Brain microvascular endothelial cell (primary cell): ENCODE measurements at regions not wholly inside any gene's neighbourhood (a gene's known extent, or its start where the extent isn't known, plus 50 kb on each side); places are given as distances from the start of the nearest gene placed in this dataset.

Experiments
- DNase-seq: peaks from one replicate; pipeline ENCODE4 v3.0.0-alpha.2; 2020
- H3K27ac ChIP-seq: fragments of 250-450 bp; sonication (Bioruptor Pico); 2 replicates; pipeline ENCODE4 v1.5.1; 2020; ENCODE audit warnings: mild to moderate bottlenecking, moderate library complexity
- H3K27me3 ChIP-seq: fragments of 250-450 bp; sonication (Bioruptor Pico); replicated peaks from 2 replicates; pipeline ENCODE4 v1.5.1; 2020; ENCODE audit warnings: mild to moderate bottlenecking
- H3K36me3 ChIP-seq: fragments of 250-450 bp; sonication (Bioruptor Pico); replicated peaks from 2 replicates; pipeline ENCODE4 v1.5.1; 2020; ENCODE audit warnings: mild to moderate bottlenecking
- H3K4me3 ChIP-seq: 2 replicates; pipeline ENCODE4 v1.5.1; 2011; ENCODE audit warnings: low read depth, mild to moderate bottlenecking, control low read depth, low read length, moderate library complexity
- in situ Hi-C: cut with HindIII; loops from 2 replicates; pipeline ENCODE4 v1.10.0; 2017; ENCODE audit warnings: low sequenced_read_pairs, low pct_ligation_motif_present
- TF ChIP-seq, protein P1 (sequence below): IDR thresholded peaks from 2 replicates; pipeline ENCODE4 v1.5.1; 2011; ENCODE audit warnings: low read depth, mild to moderate bottlenecking, moderate library complexity, low read length, control low read depth, inconsistent platforms; ENCODE audit errors: missing control alignments

DNA sequence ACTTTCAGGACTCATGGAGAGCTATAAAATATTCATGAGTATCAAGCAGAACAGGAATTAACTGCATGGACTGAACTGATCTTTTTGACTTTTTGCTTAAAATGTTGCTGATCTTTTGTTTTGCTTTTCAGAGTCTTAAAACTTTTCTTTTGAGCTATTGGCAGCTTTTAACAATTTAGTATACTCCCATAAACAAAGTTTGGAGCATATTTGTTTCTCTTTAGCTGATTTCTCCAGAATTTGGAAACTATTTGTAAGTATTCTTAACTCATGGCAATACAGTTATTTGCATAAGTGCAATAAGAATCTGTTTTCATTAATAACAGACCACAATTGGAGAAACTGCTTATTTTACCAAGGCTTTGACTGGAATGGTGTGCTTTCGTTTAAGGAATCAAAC is 73.4 kb upstream of the C1GALT1 start:
- Histone ChIP-seq H3K27me3 (no peaks in the 10 kb centered on the region), H3K4me3 (no peak overlapping the region), H3K36me3 (no peaks in the 10 kb centered on the region), H3K27ac (no peak overlapping the region)
- no peak for DNase-seq
- TF ChIP-seq, protein P1, sequence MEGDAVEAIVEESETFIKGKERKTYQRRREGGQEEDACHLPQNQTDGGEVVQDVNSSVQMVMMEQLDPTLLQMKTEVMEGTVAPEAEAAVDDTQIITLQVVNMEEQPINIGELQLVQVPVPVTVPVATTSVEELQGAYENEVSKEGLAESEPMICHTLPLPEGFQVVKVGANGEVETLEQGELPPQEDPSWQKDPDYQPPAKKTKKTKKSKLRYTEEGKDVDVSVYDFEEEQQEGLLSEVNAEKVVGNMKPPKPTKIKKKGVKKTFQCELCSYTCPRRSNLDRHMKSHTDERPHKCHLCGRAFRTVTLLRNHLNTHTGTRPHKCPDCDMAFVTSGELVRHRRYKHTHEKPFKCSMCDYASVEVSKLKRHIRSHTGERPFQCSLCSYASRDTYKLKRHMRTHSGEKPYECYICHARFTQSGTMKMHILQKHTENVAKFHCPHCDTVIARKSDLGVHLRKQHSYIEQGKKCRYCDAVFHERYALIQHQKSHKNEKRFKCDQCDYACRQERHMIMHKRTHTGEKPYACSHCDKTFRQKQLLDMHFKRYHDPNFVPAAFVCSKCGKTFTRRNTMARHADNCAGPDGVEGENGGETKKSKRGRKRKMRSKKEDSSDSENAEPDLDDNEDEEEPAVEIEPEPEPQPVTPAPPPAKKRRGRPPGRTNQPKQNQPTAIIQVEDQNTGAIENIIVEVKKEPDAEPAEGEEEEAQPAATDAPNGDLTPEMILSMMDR, result no peak
- in situ Hi-C loops, result no loop called here

DNA sequence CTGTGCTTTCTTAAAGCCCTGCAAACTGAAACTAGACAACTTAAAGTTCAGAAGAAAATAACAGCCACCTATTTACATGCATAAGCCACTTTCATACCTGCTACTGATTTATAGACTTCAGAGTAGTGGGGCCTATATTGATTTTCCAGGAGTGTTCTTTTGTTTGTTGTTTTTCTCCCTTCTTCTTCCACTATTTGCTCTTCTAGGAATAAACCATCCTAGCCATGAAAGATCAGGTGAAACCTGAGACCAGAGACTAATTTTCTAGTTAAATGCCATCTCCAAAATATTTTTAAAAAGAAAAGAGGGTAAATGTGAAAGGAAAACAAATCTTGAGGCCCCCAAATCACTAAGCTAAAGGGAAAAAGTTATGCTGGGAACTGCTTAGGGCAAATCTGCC is 72.4 kb upstream of the C1GALT1 start:
- H3K27ac ChIP-seq, result no peak overlapping the region
- DNase-seq, result no peak

DNA sequence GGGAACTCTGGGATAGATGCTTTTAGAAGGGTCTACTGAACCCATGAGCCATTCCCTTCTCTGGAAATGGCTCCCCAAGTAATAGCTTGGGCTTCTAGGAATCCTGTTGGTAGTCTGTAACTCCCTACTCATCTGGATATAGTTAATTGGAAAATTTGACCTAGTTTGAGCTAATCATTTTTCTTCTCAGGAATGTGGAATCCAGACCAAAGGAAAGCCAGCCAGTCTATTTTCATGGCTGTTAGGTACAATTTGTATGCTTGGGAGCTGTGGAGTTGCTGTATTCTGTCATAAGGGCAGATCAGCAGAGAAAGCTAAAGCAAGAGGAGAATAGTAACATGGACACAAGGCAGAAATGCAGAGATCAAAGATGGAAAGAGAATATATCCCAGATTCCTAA is 71.6 kb upstream of the C1GALT1 start:
- Histone ChIP-seq H3K27ac (no peak overlapping the region), H3K36me3 (no peaks in the 10 kb centered on the region), H3K27me3 (no peaks in the 10 kb centered on the region), H3K4me3 (no peak overlapping the region)
- no peak for DNase-seq
- in situ Hi-C loops, result no loop called here
- TF ChIP-seq, protein P1, result no peak

More for the DNA sequence above, 72.4 kb upstream of the C1GALT1 start:
- no peak overlapping the region for H3K4me3 ChIP-seq
- no peaks in the 10 kb centered on the region for H3K36me3 ChIP-seq
- TF ChIP-seq, protein P1, result no peak
- H3K27me3 ChIP-seq, result no peaks in the 10 kb centered on the region
- in situ Hi-C loops, result no loop called here

DNA sequence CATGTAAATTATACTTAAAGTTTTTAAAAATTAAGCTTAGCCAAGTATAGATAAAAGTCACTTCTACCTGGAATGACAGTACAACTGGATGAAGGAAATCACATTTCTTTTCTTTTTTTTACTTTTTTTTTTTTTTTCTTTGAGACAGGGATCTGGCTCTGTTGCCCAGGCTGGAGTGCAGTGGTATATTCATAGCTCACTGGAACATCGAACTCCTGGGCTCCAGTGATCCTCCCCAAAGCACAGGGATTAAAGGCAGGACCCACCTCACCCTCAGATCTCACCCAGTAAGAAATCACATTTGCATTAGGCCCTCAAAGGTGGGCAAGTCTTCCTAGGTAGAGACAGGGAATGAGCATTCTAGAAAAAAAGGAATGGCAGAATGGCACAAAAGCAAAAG is 69.5 kb upstream of the C1GALT1 start:
- TF ChIP-seq, protein P1, result no peak
- Histone ChIP-seq H3K4me3 (no peak overlapping the region), H3K27me3 (no peaks in the 10 kb centered on the region), H3K27ac (no peak overlapping the region), H3K36me3 (no peaks in the 10 kb centered on the region)
- in situ Hi-C loops, result no loop called here
- DNase-seq, result no peak

DNA sequence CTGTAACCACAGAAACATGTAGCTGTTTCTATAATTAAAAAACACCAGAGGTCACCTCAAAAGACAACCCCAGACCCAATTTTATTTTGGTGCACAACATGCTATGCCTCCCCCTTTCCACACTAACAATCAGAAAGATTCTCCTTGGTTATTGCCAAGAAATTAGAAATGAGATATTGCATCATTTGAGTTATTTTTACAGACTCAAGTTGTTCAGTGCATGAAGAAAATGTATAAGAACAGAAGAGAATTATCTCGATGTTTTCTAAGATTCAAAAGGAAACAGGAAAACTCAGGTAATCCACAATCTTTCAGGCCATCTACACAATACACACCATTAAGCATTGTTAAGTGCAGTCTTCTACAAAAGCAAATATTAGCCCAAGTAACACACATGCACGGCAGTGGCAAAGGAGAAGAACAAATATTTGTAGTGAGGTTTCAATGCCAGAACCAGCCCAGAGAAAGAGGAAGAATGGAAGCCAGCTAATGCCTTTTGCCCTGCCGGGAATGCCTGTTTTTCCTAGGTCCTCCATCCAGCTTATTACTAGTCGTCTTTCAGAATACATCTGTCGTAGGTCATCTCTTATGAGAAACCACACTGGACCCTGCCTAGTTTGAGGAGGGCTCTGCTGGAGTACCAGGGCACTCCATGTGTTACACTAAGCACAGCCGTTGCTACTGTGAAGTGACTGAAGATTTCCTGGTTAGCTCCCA is 67.6 kb upstream of the C1GALT1 start:
- Histone ChIP-seq H3K27ac (no peak overlapping the region), H3K27me3 (no peaks in the 10 kb centered on the region), H3K4me3 (no peak overlapping the region), H3K36me3 (no peaks in the 10 kb centered on the region)
- in situ Hi-C loops, result no loop called here
- TF ChIP-seq, protein P1, result no peak
- no peak for DNase-seq
